SK-N-SH (cell line): ENCODE measurements at regions not wholly inside any gene's neighbourhood (a gene's known extent, or its start where the extent isn't known, plus 50 kb on each side); places are given as distances from the start of the nearest gene placed in this dataset.

ENCODE experiments used
- CTCF ChIA-PET: fragments of 300-600, 350-600 bp; formaldehyde crosslinking; extraction: SDS; loops from one replicate; lab custom pipeline; 2021; lab: Yijun Ruan, JAX
- POLR2A ChIA-PET: fragments of 350-600 bp; sonication (Branson Sonifier 250); formaldehyde crosslinking; extraction: SDS; loops from one replicate; lab custom pipeline; 2020; ENCODE audit warnings: antibody characterized with exemption, inconsistent platforms; lab: Yijun Ruan, JAX
- DNase-seq: peaks from one replicate; pipeline ENCODE4 v3.0.0; 2012
- H2AFZ ChIP-seq: fragments of 200-600 bp; sonication (generic); 2 replicates; pipeline ENCODE4 v1.8.1; 2016; ENCODE audit warnings: antibody characterized with exemption, mild to moderate bottlenecking, low read depth
- H3F3A ChIP-seq: fragments of 200-600 bp; sonication (generic); replicated peaks from 2 replicates; pipeline ENCODE3; 2016; ENCODE audit warnings: antibody characterized with exemption, mild to moderate bottlenecking; ENCODE audit not compliant: insufficient read depth
- H3K27ac ChIP-seq, 2 experiments: fragments of 200-500 bp in 1 of 2; fragments of 200-600 bp in 1 of 2; sonication (Bioruptor generic) in 1 of 2; sonication (generic), shearing (Covaris generic) in 1 of 2; 2 replicates each; pipeline versions ENCODE4 v1.5.1 to v1.6.1; 2014 to 2016; ENCODE audit warnings: low read depth in 2 of 2, inconsistent platforms in 1 of 2, low read length in 1 of 2, mild to moderate bottlenecking in 1 of 2, mixed read lengths in 1 of 2
- H3K27me3 ChIP-seq: fragments of 200-600 bp; sonication (generic), shearing (Covaris generic); 2 replicates; pipeline ENCODE4 v1.6.1; 2016; ENCODE audit warnings: mixed run types; ENCODE audit not compliant: insufficient read depth
- H3K36me3 ChIP-seq, 2 experiments: fragments of 200-500 bp in 1 of 2; fragments of 200-600 bp in 1 of 2; sonication (Bioruptor generic) in 1 of 2; sonication (generic) in 1 of 2; replicated peaks in 1 of 2; 2 replicates each; pipeline versions ENCODE3 to v1.5.1; 2014 to 2016; ENCODE audit warnings: low read length in 1 of 2, mild to moderate bottlenecking in 1 of 2; ENCODE audit not compliant: insufficient read depth in 2 of 2, control insufficient read depth in 1 of 2
- H3K4me1 ChIP-seq, 2 experiments: fragments of 200-500 bp in 1 of 2; fragments of 200-600 bp in 1 of 2; sonication (Bioruptor generic) in 1 of 2; sonication (generic), shearing (Covaris generic) in 1 of 2; 2 replicates each; pipeline versions ENCODE4 v1.5.1 to v1.6.1; 2014 to 2016; ENCODE audit warnings: low read depth in 1 of 2, low read length in 1 of 2, mixed run types in 1 of 2; ENCODE audit not compliant: insufficient read depth in 2 of 2, control insufficient read depth in 1 of 2
- H3K4me2 ChIP-seq: fragments of 200-600 bp; sonication (generic), shearing (Covaris generic); 2 replicates; pipeline ENCODE4 v1.6.1; 2017; ENCODE audit warnings: mixed run types
- H3K4me3 ChIP-seq, 2 experiments: fragments of 200-500 bp in 1 of 2; fragments of 200-600 bp in 1 of 2; sonication (Bioruptor generic) in 1 of 2; sonication (generic), shearing (Covaris generic) in 1 of 2; 2 replicates each; pipeline versions ENCODE4 v1.5.1 to v1.8.1; 2014 to 2016; ENCODE audit warnings: low read depth in 2 of 2, inconsistent platforms in 1 of 2, low read length in 1 of 2, mild to moderate bottlenecking in 1 of 2, mixed read lengths in 1 of 2, moderate library complexity in 1 of 2
- H3K79me2 ChIP-seq: fragments of 200-600 bp; sonication (generic); 2 replicates; pipeline ENCODE4 v1.8.1; 2017; ENCODE audit warnings: mild to moderate bottlenecking; ENCODE audit not compliant: insufficient read depth
- H3K9ac ChIP-seq: fragments of 200-600 bp; sonication (generic); 2 replicates; pipeline ENCODE4 v1.6.1; 2017; ENCODE audit warnings: mixed run types
- H3K9me2 ChIP-seq: fragments of 200-600 bp; sonication (generic); 2 replicates; pipeline ENCODE4 v1.6.1; 2017; ENCODE audit warnings: mixed run types
- H3K9me3 ChIP-seq: fragments of 200-600 bp; sonication (generic); 2 replicates; pipeline ENCODE4 v1.6.1; 2017; ENCODE audit warnings: mixed run types, mild to moderate bottlenecking, moderate library complexity
- H4K20me1 ChIP-seq: fragments of 200-600 bp; sonication (generic); 2 replicates; pipeline ENCODE4 v1.6.1; 2017; ENCODE audit warnings: mild to moderate bottlenecking, mixed run types; ENCODE audit not compliant: insufficient read depth
- CHD2 ChIP-seq: fragments of 150-350 bp; IDR thresholded peaks from 2 replicates; pipeline ENCODE4 v1.6.1; 2018; ENCODE audit warnings: low read length; ENCODE audit not compliant: partially characterized antibody
- ELF1 ChIP-seq: IDR thresholded peaks from 2 replicates; pipeline ENCODE4 v1.4.0; 2012
- EZH2phosphoT487 ChIP-seq: fragments of 200-600 bp; sonication (generic); IDR thresholded peaks from 2 replicates; pipeline ENCODE4 v1.6.1; 2017; ENCODE audit warnings: low read depth, mixed run types, mild to moderate bottlenecking, antibody characterized with exemption, moderate library complexity, borderline replicate concordance
- FOSL2 ChIP-seq: IDR thresholded peaks from 2 replicates; pipeline ENCODE4 v1.4.0; 2012; ENCODE audit warnings: low read depth, mild to moderate bottlenecking, moderate library complexity, borderline replicate concordance
- FOXJ3 ChIP-seq: sonication (generic); formaldehyde crosslinking; IDR thresholded peaks from 2 replicates; pipeline ENCODE4 v1.5.1; 2020; ENCODE audit warnings: mild to moderate bottlenecking, missing genetic modification reagents
- GABPA ChIP-seq: IDR thresholded peaks from 2 replicates; pipeline ENCODE4 v1.4.0; 2012; ENCODE audit warnings: low read depth, mild to moderate bottlenecking
- JUND ChIP-seq: IDR thresholded peaks from 2 replicates; pipeline ENCODE4 v1.4.0; 2012
- MXI1 ChIP-seq: IDR thresholded peaks from 2 replicates; pipeline ENCODE4 v1.6.1; 2012; ENCODE audit warnings: mild to moderate bottlenecking, low read depth, low read length, improper control_type of control experiment
- NRF1 ChIP-seq: IDR thresholded peaks from 2 replicates; pipeline ENCODE4 v1.6.1; 2012; ENCODE audit warnings: low read depth, mild to moderate bottlenecking, low read length
- RFX5 ChIP-seq: IDR thresholded peaks from 2 replicates; pipeline ENCODE4 v1.6.1; 2012; ENCODE audit warnings: mild to moderate bottlenecking, improper control_type of control experiment, low read length
- RXRA ChIP-seq: IDR thresholded peaks from 2 replicates; pipeline ENCODE4 v1.4.0; 2012; ENCODE audit warnings: low read depth, mild to moderate bottlenecking, borderline replicate concordance
- SIN3A ChIP-seq: IDR thresholded peaks from 2 replicates; pipeline ENCODE4 v1.6.1; 2012; ENCODE audit warnings: low read depth, mild to moderate bottlenecking, low read length, moderate library complexity, borderline replicate concordance
- SMC3 ChIP-seq: IDR thresholded peaks from 2 replicates; pipeline ENCODE4 v1.6.1; 2012; ENCODE audit warnings: low read depth, low read length, improper control_type of control experiment
- TEAD4 ChIP-seq: IDR thresholded peaks from 2 replicates; pipeline ENCODE4 v1.4.0; 2012; ENCODE audit warnings: mild to moderate bottlenecking, borderline replicate concordance; ENCODE audit not compliant: insufficient read depth
- YY1 ChIP-seq: IDR thresholded peaks from 2 replicates; pipeline ENCODE4 v1.4.0; 2012; ENCODE audit warnings: low read depth, mild to moderate bottlenecking
- WGBS: methylation state at CpG from one replicate; pipeline ENCODE4 v1.1.6; 2017; ENCODE audit warnings: low lambda C conversion rate; 5-methylcytosine and 5-hydroxymethylcytosine counted together
- TF ChIP-seq, protein P1 (sequence below): IDR thresholded peaks from 2 replicates; pipeline ENCODE4 v1.4.0; 2012; ENCODE audit warnings: low read depth
- TF ChIP-seq, protein P2 (sequence below): fragments of 150-350 bp; IDR thresholded peaks from 2 replicates; pipeline ENCODE4 v1.6.1; 2017; ENCODE audit warnings: antibody characterized with exemption, low read length, low read depth, borderline replicate concordance
- TF ChIP-seq, protein P3 (sequence below): IDR thresholded peaks from 2 replicates; pipeline ENCODE4; 2012
- TF ChIP-seq, protein P4 (sequence below): IDR thresholded peaks from 2 replicates; pipeline ENCODE4 v1.4.0; 2012; ENCODE audit warnings: low read depth, borderline replicate concordance
- TF ChIP-seq, protein P5 (sequence below): fragments of 150-350 bp; IDR thresholded peaks from 2 replicates; pipeline ENCODE4 v1.6.1; 2016; ENCODE audit warnings: mild to moderate bottlenecking, low read depth, low read length

DNA sequence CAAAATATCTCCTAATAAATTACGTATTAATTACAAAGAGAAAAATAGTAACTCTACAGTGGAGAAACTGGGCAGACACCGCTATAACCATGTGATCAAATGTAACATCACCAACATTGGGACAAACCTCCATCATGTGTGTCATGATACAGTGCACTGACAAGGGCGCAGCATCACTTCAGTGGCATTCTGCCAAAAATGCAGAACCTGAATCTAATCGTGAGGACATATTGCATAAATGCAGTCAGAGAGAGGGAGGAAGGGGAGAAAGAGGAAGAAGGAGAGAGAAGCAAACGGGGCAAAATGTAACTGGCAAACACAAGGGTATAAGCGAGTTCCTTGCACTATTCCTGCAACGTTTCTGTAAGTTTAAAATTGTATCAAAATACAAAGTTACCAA is 74.2 kb upstream of the MARCHF10 start:
- 73% methylated on average over 7 of the region's 7 CpGs for WGBS
- Histone ChIP-seq H3K27me3 (no peaks in the 10 kb centered on the region), H3K36me3 (no peaks in the 10 kb centered on the region), H3K9me3 (no peaks in the 10 kb centered on the region), H3K4me2 (no peak overlapping the region), H2AFZ (no peak overlapping the region), H3K27ac (no peak overlapping the region), H3K4me1 (no peaks in the 10 kb centered on the region)
- POLR2A ChIA-PET: no interaction called here
- TF ChIP-seq RXRA (no peak), SIN3A (no peak), FOXJ3 (no peak), FOSL2 (no peak), EZH2phosphoT487 (no peak)
- TF ChIP-seq, protein P1, sequence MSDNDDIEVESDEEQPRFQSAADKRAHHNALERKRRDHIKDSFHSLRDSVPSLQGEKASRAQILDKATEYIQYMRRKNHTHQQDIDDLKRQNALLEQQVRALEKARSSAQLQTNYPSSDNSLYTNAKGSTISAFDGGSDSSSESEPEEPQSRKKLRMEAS: no peak
- TF ChIP-seq, all 33 proteins: peak for 0
- no peak for DNase-seq
- no peaks in the 10 kb centered on the region for H4K20me1 ChIP-seq
- H3F3A ChIP-seq: no peaks in the 10 kb centered on the region
- CTCF ChIA-PET: interaction anchor here (0.6 to 1.5 kb wide), 2 partner anchors 11 to 13 kb away, joined by 3 read pairs; no protein-coding TSS in a partner anchor
- no peaks in the 10 kb centered on the region for H3K9me2 ChIP-seq
- H3K79me2 ChIP-seq: no peaks in the 10 kb centered on the region
- H3K4me3 ChIP-seq: no peak overlapping the region
- no peak overlapping the region for H3K9ac ChIP-seq

DNA sequence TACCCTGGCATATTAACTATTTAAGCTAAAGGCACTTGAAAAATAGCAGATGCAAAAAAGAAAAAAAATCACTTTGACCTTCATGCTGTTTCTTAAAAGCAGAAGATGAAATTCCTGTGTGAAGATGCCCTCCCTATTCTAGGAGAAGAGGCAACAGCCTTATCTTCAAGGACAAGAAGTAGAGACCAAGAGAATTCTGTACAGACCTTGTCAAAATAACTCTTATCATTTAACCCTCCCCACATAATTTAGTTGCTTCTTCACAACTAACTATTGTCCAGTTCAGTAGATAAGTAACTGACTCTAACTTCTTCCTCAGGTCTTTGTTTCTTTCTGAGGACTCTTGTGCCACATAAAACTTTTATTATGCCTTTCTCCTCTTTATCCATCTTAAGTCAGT is 72.0 kb upstream of the MARCHF10 start:
- Histone ChIP-seq H4K20me1 (no peaks in the 10 kb centered on the region), H2AFZ (no peak overlapping the region), H3K4me1 (peaks cover 5 to 8% of the 10 kb centered on the region in 2 experiments; a peak in 2 of 4 replicates), H3K27me3 (no peaks in the 10 kb centered on the region), H3K4me3 (no peak overlapping the region), H3F3A (peaks cover 5% of the 10 kb centered on the region), H3K9me3 (no peaks in the 10 kb centered on the region), H3K9ac (no peak overlapping the region), H3K9me2 (no peaks in the 10 kb centered on the region), H3K36me3 (no peaks in the 10 kb centered on the region), H3K79me2 (no peaks in the 10 kb centered on the region), H3K4me2 (no peak overlapping the region), H3K27ac (no peak overlapping the region)
- ChIA-PET CTCF (no interaction called here), POLR2A (no interaction called here)
- DNase-seq: no peak
- no peak for TF ChIP-seq GABPA
- no peak for TF ChIP-seq YY1
- TF ChIP-seq, protein P2, sequence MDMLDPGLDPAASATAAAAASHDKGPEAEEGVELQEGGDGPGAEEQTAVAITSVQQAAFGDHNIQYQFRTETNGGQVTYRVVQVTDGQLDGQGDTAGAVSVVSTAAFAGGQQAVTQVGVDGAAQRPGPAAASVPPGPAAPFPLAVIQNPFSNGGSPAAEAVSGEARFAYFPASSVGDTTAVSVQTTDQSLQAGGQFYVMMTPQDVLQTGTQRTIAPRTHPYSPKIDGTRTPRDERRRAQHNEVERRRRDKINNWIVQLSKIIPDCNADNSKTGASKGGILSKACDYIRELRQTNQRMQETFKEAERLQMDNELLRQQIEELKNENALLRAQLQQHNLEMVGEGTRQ: no peak
- no peak for TF ChIP-seq FOSL2
- no peak for TF ChIP-seq SMC3
- TF ChIP-seq EZH2phosphoT487: no peak
- no peak for TF ChIP-seq CHD2
- TF ChIP-seq, protein P3, sequence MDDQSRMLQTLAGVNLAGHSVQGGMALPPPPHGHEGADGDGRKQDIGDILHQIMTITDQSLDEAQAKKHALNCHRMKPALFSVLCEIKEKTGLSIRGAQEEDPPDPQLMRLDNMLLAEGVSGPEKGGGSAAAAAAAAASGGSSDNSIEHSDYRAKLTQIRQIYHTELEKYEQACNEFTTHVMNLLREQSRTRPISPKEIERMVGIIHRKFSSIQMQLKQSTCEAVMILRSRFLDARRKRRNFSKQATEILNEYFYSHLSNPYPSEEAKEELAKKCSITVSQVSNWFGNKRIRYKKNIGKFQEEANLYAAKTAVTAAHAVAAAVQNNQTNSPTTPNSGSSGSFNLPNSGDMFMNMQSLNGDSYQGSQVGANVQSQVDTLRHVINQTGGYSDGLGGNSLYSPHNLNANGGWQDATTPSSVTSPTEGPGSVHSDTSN: no peak
- no peak for TF ChIP-seq NRF1
- TF ChIP-seq RFX5: no peak
- TF ChIP-seq FOXJ3: no peak
- no peak for TF ChIP-seq RXRA
- no peak for TF ChIP-seq TEAD4
- no peak for TF ChIP-seq MXI1
- TF ChIP-seq ELF1: no peak
- TF ChIP-seq JUND: no peak
- TF ChIP-seq, protein P4, sequence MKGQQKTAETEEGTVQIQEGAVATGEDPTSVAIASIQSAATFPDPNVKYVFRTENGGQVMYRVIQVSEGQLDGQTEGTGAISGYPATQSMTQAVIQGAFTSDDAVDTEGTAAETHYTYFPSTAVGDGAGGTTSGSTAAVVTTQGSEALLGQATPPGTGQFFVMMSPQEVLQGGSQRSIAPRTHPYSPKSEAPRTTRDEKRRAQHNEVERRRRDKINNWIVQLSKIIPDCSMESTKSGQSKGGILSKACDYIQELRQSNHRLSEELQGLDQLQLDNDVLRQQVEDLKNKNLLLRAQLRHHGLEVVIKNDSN: no peak
- TF ChIP-seq, protein P5, sequence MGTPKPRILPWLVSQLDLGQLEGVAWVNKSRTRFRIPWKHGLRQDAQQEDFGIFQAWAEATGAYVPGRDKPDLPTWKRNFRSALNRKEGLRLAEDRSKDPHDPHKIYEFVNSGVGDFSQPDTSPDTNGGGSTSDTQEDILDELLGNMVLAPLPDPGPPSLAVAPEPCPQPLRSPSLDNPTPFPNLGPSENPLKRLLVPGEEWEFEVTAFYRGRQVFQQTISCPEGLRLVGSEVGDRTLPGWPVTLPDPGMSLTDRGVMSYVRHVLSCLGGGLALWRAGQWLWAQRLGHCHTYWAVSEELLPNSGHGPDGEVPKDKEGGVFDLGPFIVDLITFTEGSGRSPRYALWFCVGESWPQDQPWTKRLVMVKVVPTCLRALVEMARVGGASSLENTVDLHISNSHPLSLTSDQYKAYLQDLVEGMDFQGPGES: no peak
